ENCODE measurements at regions not wholly inside any gene's neighbourhood (a gene's known extent, or its start where the extent isn't known, plus 50 kb on each side); places are given as distances from the start of the nearest gene placed in this dataset.

- Histone ChIP-seq H3K4me3 (no peak overlapping the region), H3K9me3 (peaks cover 23% of the 10 kb centered on the region), H3K4me1 (ENCODE audit: low read depth) (no peaks in the 10 kb centered on the region), H3K36me3 (ENCODE audit: low read depth) (no peaks in the 10 kb centered on the region)
- intact Hi-C loops (cut with DNase I, micrococcal nuclease) = no loop called here
- no peak for DNase-seq
- ATAC-seq = no peak
- TF ChIP-seq, protein P1, sequence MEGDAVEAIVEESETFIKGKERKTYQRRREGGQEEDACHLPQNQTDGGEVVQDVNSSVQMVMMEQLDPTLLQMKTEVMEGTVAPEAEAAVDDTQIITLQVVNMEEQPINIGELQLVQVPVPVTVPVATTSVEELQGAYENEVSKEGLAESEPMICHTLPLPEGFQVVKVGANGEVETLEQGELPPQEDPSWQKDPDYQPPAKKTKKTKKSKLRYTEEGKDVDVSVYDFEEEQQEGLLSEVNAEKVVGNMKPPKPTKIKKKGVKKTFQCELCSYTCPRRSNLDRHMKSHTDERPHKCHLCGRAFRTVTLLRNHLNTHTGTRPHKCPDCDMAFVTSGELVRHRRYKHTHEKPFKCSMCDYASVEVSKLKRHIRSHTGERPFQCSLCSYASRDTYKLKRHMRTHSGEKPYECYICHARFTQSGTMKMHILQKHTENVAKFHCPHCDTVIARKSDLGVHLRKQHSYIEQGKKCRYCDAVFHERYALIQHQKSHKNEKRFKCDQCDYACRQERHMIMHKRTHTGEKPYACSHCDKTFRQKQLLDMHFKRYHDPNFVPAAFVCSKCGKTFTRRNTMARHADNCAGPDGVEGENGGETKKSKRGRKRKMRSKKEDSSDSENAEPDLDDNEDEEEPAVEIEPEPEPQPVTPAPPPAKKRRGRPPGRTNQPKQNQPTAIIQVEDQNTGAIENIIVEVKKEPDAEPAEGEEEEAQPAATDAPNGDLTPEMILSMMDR (IDR thresholded peaks at IDR 0.05) = no peak
Observed at GRCh38 chr14:41055589-41055988, 551.1 kb upstream of the LRFN5 start.

DNA sequence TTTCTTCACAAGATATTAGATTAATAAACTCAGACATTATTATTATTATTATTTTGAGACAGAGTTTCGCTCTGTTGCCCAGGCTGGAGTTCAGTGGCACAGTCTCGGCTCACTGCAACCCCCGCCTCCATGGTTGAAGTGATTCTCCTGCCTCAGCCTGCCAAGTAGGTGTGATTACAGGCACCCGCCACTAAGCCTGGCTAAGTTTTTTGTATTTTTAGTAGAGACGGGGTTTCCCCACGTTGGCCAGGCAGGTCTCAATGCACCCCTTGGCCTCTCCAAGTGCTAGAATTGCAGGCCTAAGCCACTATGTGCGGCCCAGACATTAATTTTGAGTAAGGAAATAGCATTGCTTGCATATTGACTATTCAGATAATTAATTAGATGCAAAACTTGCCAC lies 554.9 kb upstream of the LRFN5 start:
- TF ChIP-seq, protein P1 (IDR thresholded peaks at IDR 0.05) = no peak
- Histone ChIP-seq H3K4me1 (ENCODE audit: low read depth) (no peaks in the 10 kb centered on the region), H3K36me3 (ENCODE audit: low read depth) (no peaks in the 10 kb centered on the region), H3K4me3 (no peak overlapping the region), H3K9me3 (peaks cover 18% of the 10 kb centered on the region)
- intact Hi-C loops (cut with DNase I, micrococcal nuclease) = no loop called here
- ATAC-seq = no peak
- no peak for DNase-seq

GRCh38 chr14:41047763-41048162 lies 558.9 kb upstream of the LRFN5 start:
- intact Hi-C loops (cut with DNase I, micrococcal nuclease) = no loop called here
- peaks cover 20% of the 10 kb centered on the region for H3K9me3 ChIP-seq
- TF ChIP-seq, protein P1 (IDR thresholded peaks at IDR 0.05) = no peak
- DNase-seq = no peak
- no peak overlapping the region for H3K4me3 ChIP-seq
- ATAC-seq = no peak
- H3K4me1 ChIP-seq (ENCODE audit: low read depth) = no peaks in the 10 kb centered on the region
- no peaks in the 10 kb centered on the region for H3K36me3 ChIP-seq (ENCODE audit: low read depth)

GRCh38 chr14:41037388-41037787 lies 569.3 kb upstream of the LRFN5 start:
- TF ChIP-seq, protein P1 (IDR thresholded peaks at IDR 0.05) = no peak
- Histone ChIP-seq H3K36me3 (ENCODE audit: low read depth) (no peaks in the 10 kb centered on the region), H3K4me1 (ENCODE audit: low read depth) (no peaks in the 10 kb centered on the region), H3K4me3 (no peak overlapping the region), H3K9me3 (peaks cover 39% of the 10 kb centered on the region)
- intact Hi-C loops (cut with DNase I, micrococcal nuclease) = no loop called here
- no peak for ATAC-seq
- no peak for DNase-seq

- H3K4me1 ChIP-seq (ENCODE audit: low read depth) = no peaks in the 10 kb centered on the region
- DNase-seq (no peak), ATAC-seq (no peak)
- H3K4me3 ChIP-seq = no peak overlapping the region
- TF ChIP-seq, protein P1 (IDR thresholded peaks at IDR 0.05) = no peak
- no peaks in the 10 kb centered on the region for H3K36me3 ChIP-seq (ENCODE audit: low read depth)
- intact Hi-C loops (cut with DNase I, micrococcal nuclease) = no loop called here
- peaks cover 45% of the 10 kb centered on the region for H3K9me3 ChIP-seq
Observed at GRCh38 chr14:41034969-41035368, 571.7 kb upstream of the LRFN5 start.

DNA sequence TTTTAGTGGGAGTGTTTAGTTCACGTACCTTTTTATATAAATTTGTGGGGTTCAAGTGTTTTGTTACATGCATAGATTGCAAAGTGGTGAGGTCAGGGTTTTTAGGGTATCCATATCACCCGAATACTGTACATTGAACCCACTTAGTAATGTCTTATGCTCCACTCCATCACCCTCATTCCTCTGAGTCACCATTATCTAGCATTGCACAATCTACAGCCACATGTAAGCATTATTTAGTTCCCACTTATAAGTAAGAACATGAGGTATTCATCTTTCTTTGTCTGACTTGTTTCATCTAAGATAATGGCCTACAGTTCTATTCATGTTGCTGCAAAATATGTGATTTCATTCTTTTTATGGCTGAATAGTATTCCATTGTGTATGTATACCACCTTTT lies 583.7 kb upstream of the LRFN5 start:
- ATAC-seq (no peak), DNase-seq (no peak)
- intact Hi-C loops (cut with DNase I, micrococcal nuclease) = no loop called here
- Histone ChIP-seq H3K36me3 (ENCODE audit: low read depth) (no peaks in the 10 kb centered on the region), H3K9me3 (peaks cover 30% of the 10 kb centered on the region), H3K4me1 (ENCODE audit: low read depth) (no peaks in the 10 kb centered on the region), H3K4me3 (no peak overlapping the region)
- TF ChIP-seq, protein P1 (IDR thresholded peaks at IDR 0.05) = no peak
